ENCODE measurements at regions not wholly inside any gene's neighbourhood (a gene's known extent, or its start where the extent isn't known, plus 50 kb on each side); places are given as distances from the start of the nearest gene placed in this dataset.

DNA sequence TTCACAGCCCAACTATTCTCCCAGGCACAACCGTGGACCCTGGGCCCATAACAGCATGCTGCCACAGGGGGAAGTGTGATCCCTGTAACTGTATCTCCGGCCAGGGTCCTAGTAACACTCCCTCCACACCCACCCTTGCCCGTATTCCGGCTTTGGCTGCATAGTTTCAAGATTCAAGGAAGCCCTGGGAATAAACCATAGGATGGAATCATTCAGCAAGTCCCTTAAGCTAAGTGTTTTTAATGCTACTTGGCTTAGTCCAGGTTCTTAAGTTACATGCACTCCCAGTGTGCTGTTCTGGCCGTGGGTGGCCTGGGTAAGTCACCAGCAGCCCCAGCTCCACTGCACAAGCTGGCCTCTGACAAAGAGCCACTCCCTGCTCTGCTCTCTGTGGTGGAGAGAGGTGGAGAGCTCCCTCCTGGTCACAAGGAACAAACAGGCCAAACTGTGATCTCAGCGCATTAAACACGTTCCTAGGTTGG lies 532.4 kb upstream of the SGCG start:
- TF ChIP-seq CTCF (conservative IDR thresholded peaks at IDR 0.05; ENCODE audit: low read depth, low read length) (no peak), EZH2 (IDR thresholded peaks at IDR 0.05; ENCODE audit: low read length, unreplicated experiment) (no peak), EZH2phosphoT487 (IDR thresholded peaks at IDR 0.05; ENCODE audit: borderline replicate concordance, low read length) (no peak)
